ENCODE measurements at regions not wholly inside any gene's neighbourhood (a gene's known extent, or its start where the extent isn't known, plus 50 kb on each side); places are given as distances from the start of the nearest gene placed in this dataset.

GRCh38 chr3:28109829-28110228 lies 131.6 kb upstream of the CMC1 start:
- Mint-ChIP-seq H3K9me3 (no peaks in the 10 kb centered on the region), H3K4me1 (no peaks in the 10 kb centered on the region), H3K27ac (no peak overlapping the region), H3K27me3 (no peaks in the 10 kb centered on the region), H3K4me3 (no peak overlapping the region)
- no peak for DNase-seq
- ATAC-seq = no peak

GRCh38 chr3:28110869-28111268 lies 130.6 kb upstream of the CMC1 start:
- DNase-seq (no peak), ATAC-seq (no peak)
- Mint-ChIP-seq H3K27ac (no peak overlapping the region), H3K4me3 (no peak overlapping the region), H3K27me3 (no peaks in the 10 kb centered on the region), H3K4me1 (no peaks in the 10 kb centered on the region), H3K9me3 (no peaks in the 10 kb centered on the region)

- H3K4me1 Mint-ChIP-seq = no peaks in the 10 kb centered on the region
- no peak overlapping the region for H3K27ac Mint-ChIP-seq
- ATAC-seq (no peak), DNase-seq (no peak)
- no peaks in the 10 kb centered on the region for H3K27me3 Mint-ChIP-seq
- H3K9me3 Mint-ChIP-seq = no peaks in the 10 kb centered on the region
- H3K4me3 Mint-ChIP-seq = no peak overlapping the region
Measured at GRCh38 chr3:28114893-28115292, 126.5 kb upstream of the CMC1 start.

GRCh38 chr3:28115316-28115715 lies 126.1 kb upstream of the CMC1 start:
- DNase-seq (no peak), ATAC-seq (no peak)
- Mint-ChIP-seq H3K27me3 (no peaks in the 10 kb centered on the region), H3K4me1 (no peaks in the 10 kb centered on the region), H3K9me3 (no peaks in the 10 kb centered on the region), H3K27ac (no peak overlapping the region), H3K4me3 (no peak overlapping the region)

- no peak overlapping the region for H3K27ac Mint-ChIP-seq
- H3K9me3 Mint-ChIP-seq = no peaks in the 10 kb centered on the region
Measured at GRCh38 chr3:28117598-28117997, 123.8 kb upstream of the CMC1 start.

GRCh38 chr3:28118087-28118486 lies 123.3 kb upstream of the CMC1 start:
- Mint-ChIP-seq H3K9me3 (no peaks in the 10 kb centered on the region), H3K4me3 (no peak overlapping the region), H3K27me3 (no peaks in the 10 kb centered on the region), H3K4me1 (no peaks in the 10 kb centered on the region), H3K27ac (no peak overlapping the region)
- DNase-seq (no peak), ATAC-seq (no peak)

More at GRCh38 chr3:28117598-28117997, 123.8 kb upstream of the CMC1 start:
- ATAC-seq = no peak
- Mint-ChIP-seq H3K4me3 (no peak overlapping the region), H3K4me1 (no peaks in the 10 kb centered on the region), H3K27me3 (no peaks in the 10 kb centered on the region)
- DNase-seq = no peak

GRCh38 chr3:28122227-28122626 lies 119.2 kb upstream of the CMC1 start:
- H3K4me3 Mint-ChIP-seq = no peak overlapping the region
- no peak overlapping the region for H3K27ac Mint-ChIP-seq
- DNase-seq = no peak
- no peaks in the 10 kb centered on the region for H3K27me3 Mint-ChIP-seq
- H3K4me1 Mint-ChIP-seq = no peaks in the 10 kb centered on the region
- no peak for ATAC-seq
- H3K9me3 Mint-ChIP-seq = no peaks in the 10 kb centered on the region

- H3K27ac Mint-ChIP-seq = no peak overlapping the region
- H3K9me3 Mint-ChIP-seq = no peaks in the 10 kb centered on the region
- ATAC-seq = no peak
- no peaks in the 10 kb centered on the region for H3K27me3 Mint-ChIP-seq
- no peak for DNase-seq
- no peak overlapping the region for H3K4me3 Mint-ChIP-seq
- H3K4me1 Mint-ChIP-seq = no peaks in the 10 kb centered on the region
Measured at GRCh38 chr3:28124882-28125281, 116.5 kb upstream of the CMC1 start.

GRCh38 chr3:28125342-28125741 lies 116.1 kb upstream of the CMC1 start:
- H3K9me3 Mint-ChIP-seq = no peaks in the 10 kb centered on the region
- H3K27ac Mint-ChIP-seq = no peak overlapping the region
- H3K4me3 Mint-ChIP-seq = no peak overlapping the region
- DNase-seq (no peak), ATAC-seq (no peak)
- no peaks in the 10 kb centered on the region for H3K4me1 Mint-ChIP-seq
- no peaks in the 10 kb centered on the region for H3K27me3 Mint-ChIP-seq

- H3K27ac Mint-ChIP-seq = no peak overlapping the region
- no peaks in the 10 kb centered on the region for H3K9me3 Mint-ChIP-seq
- ATAC-seq = no peak
- DNase-seq = no peak
- no peaks in the 10 kb centered on the region for H3K4me1 Mint-ChIP-seq
- H3K4me3 Mint-ChIP-seq = no peak overlapping the region
- H3K27me3 Mint-ChIP-seq = no peaks in the 10 kb centered on the region
Measured at GRCh38 chr3:28130836-28131235, 110.6 kb upstream of the CMC1 start.

GRCh38 chr3:28132941-28133340 lies 108.5 kb upstream of the CMC1 start:
- DNase-seq = no peak
- no peaks in the 10 kb centered on the region for H3K4me1 Mint-ChIP-seq
- H3K27me3 Mint-ChIP-seq = no peaks in the 10 kb centered on the region
- H3K27ac Mint-ChIP-seq = no peak overlapping the region
- no peak for ATAC-seq
- H3K4me3 Mint-ChIP-seq = no peak overlapping the region
- H3K9me3 Mint-ChIP-seq = no peaks in the 10 kb centered on the region

- Mint-ChIP-seq H3K4me1 (no peaks in the 10 kb centered on the region), H3K27me3 (no peaks in the 10 kb centered on the region), H3K9me3 (no peaks in the 10 kb centered on the region), H3K4me3 (no peak overlapping the region), H3K27ac (no peak overlapping the region)
- no peak for ATAC-seq
- no peak for DNase-seq
Measured at GRCh38 chr3:28134198-28134597, 107.2 kb upstream of the CMC1 start.

- H3K4me1 Mint-ChIP-seq = no peaks in the 10 kb centered on the region
- no peaks in the 10 kb centered on the region for H3K9me3 Mint-ChIP-seq
- H3K27me3 Mint-ChIP-seq = no peaks in the 10 kb centered on the region
- ATAC-seq (no peak), DNase-seq (no peak)
- no peak overlapping the region for H3K4me3 Mint-ChIP-seq
- H3K27ac Mint-ChIP-seq = no peak overlapping the region
Measured at GRCh38 chr3:28134792-28135375, 106.5 kb upstream of the CMC1 start.

GRCh38 chr3:28136607-28137216 lies 104.7 kb upstream of the CMC1 start:
- no peak for DNase-seq
- no peak overlapping the region for H3K4me3 Mint-ChIP-seq
- H3K27me3 Mint-ChIP-seq = no peaks in the 10 kb centered on the region
- no peaks in the 10 kb centered on the region for H3K4me1 Mint-ChIP-seq
- H3K27ac Mint-ChIP-seq = no peak overlapping the region
- H3K9me3 Mint-ChIP-seq = no peaks in the 10 kb centered on the region
- no peak for ATAC-seq

GRCh38 chr3:28138043-28138610 lies 103.3 kb upstream of the CMC1 start:
- ATAC-seq = no peak
- Mint-ChIP-seq H3K4me1 (no peaks in the 10 kb centered on the region), H3K9me3 (no peaks in the 10 kb centered on the region)

GRCh38 chr3:28139288-28139687 lies 102.1 kb upstream of the CMC1 start:
- H3K9me3 Mint-ChIP-seq = no peaks in the 10 kb centered on the region
- ATAC-seq (no peak), DNase-seq (no peak)
- H3K4me1 Mint-ChIP-seq = no peaks in the 10 kb centered on the region
- no peak overlapping the region for H3K4me3 Mint-ChIP-seq
- H3K27me3 Mint-ChIP-seq = no peaks in the 10 kb centered on the region
- no peak overlapping the region for H3K27ac Mint-ChIP-seq

More at GRCh38 chr3:28138043-28138610, 103.3 kb upstream of the CMC1 start:
- no peak for DNase-seq
- Mint-ChIP-seq H3K27me3 (no peaks in the 10 kb centered on the region), H3K27ac (no peak overlapping the region), H3K4me3 (no peak overlapping the region)

Measured in stimulated activated naive CD8-positive, alpha-beta T cell treated with anti-CD3 and anti-CD28 coated beads, Interleukin-15, amount 100 ng/mL, for 72 hours (primary cell).